ENCODE measurements at regions not wholly inside any gene's neighbourhood (a gene's known extent, or its start where the extent isn't known, plus 50 kb on each side); places are given as distances from the start of the nearest gene placed in this dataset.

DNA sequence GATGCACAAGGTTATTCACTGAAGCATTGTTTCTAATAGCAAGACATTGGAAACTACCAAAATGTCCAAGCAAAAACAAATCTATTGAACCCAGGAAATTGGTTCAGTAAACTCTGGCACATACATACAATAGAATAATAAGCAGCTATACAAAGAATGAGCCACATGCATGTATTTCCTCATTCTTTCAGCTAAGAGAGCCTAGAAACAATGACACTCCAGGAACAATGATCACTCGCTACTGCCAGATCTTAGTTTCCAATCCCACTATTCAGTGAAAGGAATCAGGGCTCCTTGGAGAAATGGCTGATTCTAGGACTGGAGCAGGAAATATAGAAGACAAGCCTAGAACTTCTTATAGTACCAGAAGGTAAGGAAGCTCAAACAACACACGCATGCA, 221.9 kb upstream of the AGAP1 start:
- no peak for ATAC-seq (replicated peaks in 1 of 4)
- no CpG with 5 or more reads among the region's 2 CpGs for WGBS (ENCODE audit: insufficient coverage)
- POLR2A ChIA-PET = no interaction called here
- Histone ChIP-seq H3K4me1 (ENCODE audit: control insufficient read depth in 1 of 2, extremely low read depth in 1 of 2, insufficient read depth in 2 of 2, low read length in 2 of 2) (peaks cover 0 to 5% of the 10 kb centered on the region in 2 experiments), H3K36me3 (ENCODE audit: control insufficient read depth in 2 of 2, extremely low read depth in 1 of 2, insufficient read depth in 1 of 2, low read length in 1 of 2) (no peaks in the 10 kb centered on the region), H3K27me3 (replicated peaks in 1 of 2; ENCODE audit: control insufficient read depth in 2 of 2, extremely low read depth in 1 of 2, insufficient read depth in 2 of 2, low read length in 1 of 2) (peaks cover 0 to 19% of the 10 kb centered on the region in 2 experiments), H3K9me3 (no peaks in the 10 kb centered on the region), H3K4me3 (ENCODE audit: control insufficient read depth in 1 of 2, extremely low read depth in 1 of 2, low read length in 1 of 2) (no peak overlapping the region), H3K27ac (ENCODE audit: low read length) (no peak overlapping the region)
- Mint-ChIP-seq H3K36me3 (no peaks in the 10 kb centered on the region), H3K9me3 (no peaks in the 10 kb centered on the region), H3K4me3 (no peak overlapping the region), H3K27ac (no peak overlapping the region), H3K27me3 (peaks cover 47 to 49% of the 10 kb centered on the region in 2 donors), H3K4me1 (peaks cover 0 to 5% (median 4%) of the 10 kb centered on the region in 3 donors)
- CTCF ChIA-PET = interaction anchor here in 1 of 2 donors (0.6 kb wide), 1 partner anchor 620 kb away, joined by 11 read pairs; no protein-coding TSS in a partner anchor
- DNase-seq = no peak

DNA sequence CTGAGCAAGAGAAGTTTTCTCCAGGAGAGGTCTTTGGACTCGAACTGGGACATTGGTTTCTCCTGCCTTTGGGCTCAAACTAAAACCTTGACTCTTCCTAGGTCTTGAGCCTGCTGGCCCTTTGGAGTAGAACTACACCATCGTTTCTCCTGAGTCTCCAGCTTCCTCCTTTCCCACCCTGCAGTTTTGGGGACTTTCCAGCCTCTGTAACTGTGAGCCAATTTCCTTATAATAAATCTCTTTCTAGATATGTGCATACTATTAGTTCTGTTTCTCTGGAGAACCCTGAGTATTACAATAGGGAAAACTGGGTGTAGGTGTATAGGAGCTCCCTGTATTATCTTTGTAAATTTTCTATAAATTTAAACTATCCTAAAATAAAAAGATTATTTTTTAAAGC, 219.8 kb upstream of the AGAP1 start:
- Histone ChIP-seq H3K9me3 (no peaks in the 10 kb centered on the region), H3K36me3 (ENCODE audit: control insufficient read depth in 2 of 2, extremely low read depth in 1 of 2, insufficient read depth in 1 of 2, low read length in 1 of 2) (no peaks in the 10 kb centered on the region), H3K27ac (ENCODE audit: low read length) (no peak overlapping the region), H3K4me3 (ENCODE audit: control insufficient read depth in 1 of 2, extremely low read depth in 1 of 2, low read length in 1 of 2) (no peak overlapping the region), H3K4me1 (ENCODE audit: control insufficient read depth in 1 of 2, extremely low read depth in 1 of 2, insufficient read depth in 2 of 2, low read length in 2 of 2) (peaks cover 0 to 5% of the 10 kb centered on the region in 2 experiments), H3K27me3 (replicated peaks in 1 of 2; ENCODE audit: control insufficient read depth in 2 of 2, extremely low read depth in 1 of 2, insufficient read depth in 2 of 2, low read length in 1 of 2) (peaks cover 0 to 7% of the 10 kb centered on the region in 2 experiments)
- POLR2A ChIA-PET = no interaction called here
- Mint-ChIP-seq H3K9me3 (no peaks in the 10 kb centered on the region), H3K4me3 (no peak overlapping the region), H3K4me1 (peaks cover 0 to 5% (median 4%) of the 10 kb centered on the region in 3 donors), H3K36me3 (no peaks in the 10 kb centered on the region), H3K27me3 (peaks cover 33% of the 10 kb centered on the region in 2 donors), H3K27ac (no peak overlapping the region)
- ATAC-seq (replicated peaks in 1 of 4) (no peak), DNase-seq (no peak)
- WGBS (ENCODE audit: insufficient coverage) = 17% methylated on average over 1 of the region's 2 CpGs
- CTCF ChIA-PET = no interaction called here

DNA sequence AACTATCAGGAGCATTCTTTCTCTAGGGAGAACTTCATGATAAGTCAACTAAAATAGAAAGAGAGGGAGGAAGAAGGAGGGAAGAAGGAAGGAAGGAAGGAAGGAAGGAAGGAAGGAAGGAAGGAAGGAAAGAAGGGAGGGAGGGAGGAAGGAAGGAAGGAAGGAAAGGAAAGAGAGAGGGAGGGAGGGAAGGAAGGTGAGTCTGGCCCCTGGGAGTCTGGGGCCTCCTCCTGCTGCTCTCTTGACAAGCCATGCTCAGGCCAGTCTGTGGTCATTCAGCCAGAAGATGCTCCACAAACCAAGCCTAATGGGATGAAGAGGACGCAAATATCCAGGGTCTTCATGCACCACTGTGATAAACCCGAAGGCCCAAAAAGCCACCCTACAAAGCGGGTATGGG, 216.4 kb upstream of the AGAP1 start:
- Histone ChIP-seq H3K36me3 (ENCODE audit: control insufficient read depth in 2 of 2, extremely low read depth in 1 of 2, insufficient read depth in 1 of 2, low read length in 1 of 2) (no peaks in the 10 kb centered on the region), H3K27me3 (replicated peaks in 1 of 2; ENCODE audit: control insufficient read depth in 2 of 2, extremely low read depth in 1 of 2, insufficient read depth in 2 of 2, low read length in 1 of 2) (peaks cover 0 to 13% of the 10 kb centered on the region in 2 experiments), H3K27ac (ENCODE audit: low read length) (no peak overlapping the region), H3K9me3 (no peaks in the 10 kb centered on the region), H3K4me3 (ENCODE audit: control insufficient read depth in 1 of 2, extremely low read depth in 1 of 2, low read length in 1 of 2) (no peak overlapping the region), H3K4me1 (ENCODE audit: control insufficient read depth in 1 of 2, extremely low read depth in 1 of 2, insufficient read depth in 2 of 2, low read length in 2 of 2) (no peaks in the 10 kb centered on the region)
- H3K27me3 Mint-ChIP-seq = peaks cover 8 to 12% of the 10 kb centered on the region in 2 donors
- ChIA-PET POLR2A (no interaction called here), CTCF (no interaction called here)
- no peak overlapping the region for H3K4me3 Mint-ChIP-seq
- WGBS (ENCODE audit: insufficient coverage) = no CpG with 5 or more reads among the region's 3 CpGs
- no peak overlapping the region for H3K27ac Mint-ChIP-seq
- DNase-seq (no peak), ATAC-seq (replicated peaks in 1 of 4) (no peak)
- H3K36me3 Mint-ChIP-seq = no peaks in the 10 kb centered on the region
- H3K9me3 Mint-ChIP-seq = peaks cover 0 to 4% (median 0%) of the 10 kb centered on the region in 3 donors
- no peaks in the 10 kb centered on the region for H3K4me1 Mint-ChIP-seq

DNA sequence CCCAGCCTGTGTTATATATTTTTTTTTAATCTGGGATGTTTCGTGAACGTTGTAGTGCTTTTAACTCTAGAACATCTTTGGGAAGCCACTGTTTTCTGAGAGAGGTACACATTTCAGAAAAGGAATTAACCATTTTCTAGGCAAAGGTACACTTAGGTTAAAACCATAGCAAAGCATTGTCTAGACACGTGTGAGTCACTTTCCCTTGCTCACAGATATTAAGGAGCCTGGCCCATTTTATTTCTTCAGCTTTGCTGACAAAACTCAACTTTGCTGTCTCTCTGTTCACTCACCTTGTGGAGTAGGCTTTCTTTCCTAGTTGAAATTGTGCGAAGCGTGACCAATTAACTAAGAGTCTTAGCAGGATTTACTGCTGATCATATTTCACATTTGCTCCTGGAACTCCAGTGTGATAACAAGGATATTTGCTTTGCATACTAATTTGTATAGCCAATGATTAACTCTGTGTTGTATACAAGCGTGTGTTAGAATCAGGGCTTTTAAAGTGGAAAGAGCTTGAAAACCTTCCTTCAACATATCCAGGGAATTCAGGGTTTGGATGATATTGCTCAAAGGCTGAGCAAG, 215.0 kb upstream of the AGAP1 start:
- Mint-ChIP-seq H3K36me3 (no peaks in the 10 kb centered on the region), H3K9me3 (peaks cover 0 to 4% (median 0%) of the 10 kb centered on the region in 3 donors), H3K27ac (no peak overlapping the region), H3K4me1 (no peaks in the 10 kb centered on the region), H3K4me3 (no peak overlapping the region), H3K27me3 (peaks cover 8 to 12% of the 10 kb centered on the region in 2 donors)
- ATAC-seq (replicated peaks in 1 of 4) (no peak), DNase-seq (no peak)
- H3K4me1 ChIP-seq (ENCODE audit: control insufficient read depth in 1 of 2, extremely low read depth in 1 of 2, insufficient read depth in 2 of 2, low read length in 2 of 2) = no peaks in the 10 kb centered on the region
- no peaks in the 10 kb centered on the region for H3K9me3 ChIP-seq
- WGBS (ENCODE audit: insufficient coverage) = 80% methylated on average over 1 of the region's 6 CpGs
- POLR2A ChIA-PET = no interaction called here
- no peaks in the 10 kb centered on the region for H3K36me3 ChIP-seq (ENCODE audit: control insufficient read depth in 2 of 2, extremely low read depth in 1 of 2, insufficient read depth in 1 of 2, low read length in 1 of 2)
- H3K27ac ChIP-seq (ENCODE audit: low read length) = no peak overlapping the region
- CTCF ChIA-PET = no interaction called here
- no peak overlapping the region for H3K4me3 ChIP-seq (ENCODE audit: control insufficient read depth in 1 of 2, extremely low read depth in 1 of 2, low read length in 1 of 2)
- peaks cover 0 to 13% of the 10 kb centered on the region in 2 experiments for H3K27me3 ChIP-seq (replicated peaks in 1 of 2; ENCODE audit: control insufficient read depth in 2 of 2, extremely low read depth in 1 of 2, insufficient read depth in 2 of 2, low read length in 1 of 2)

DNA sequence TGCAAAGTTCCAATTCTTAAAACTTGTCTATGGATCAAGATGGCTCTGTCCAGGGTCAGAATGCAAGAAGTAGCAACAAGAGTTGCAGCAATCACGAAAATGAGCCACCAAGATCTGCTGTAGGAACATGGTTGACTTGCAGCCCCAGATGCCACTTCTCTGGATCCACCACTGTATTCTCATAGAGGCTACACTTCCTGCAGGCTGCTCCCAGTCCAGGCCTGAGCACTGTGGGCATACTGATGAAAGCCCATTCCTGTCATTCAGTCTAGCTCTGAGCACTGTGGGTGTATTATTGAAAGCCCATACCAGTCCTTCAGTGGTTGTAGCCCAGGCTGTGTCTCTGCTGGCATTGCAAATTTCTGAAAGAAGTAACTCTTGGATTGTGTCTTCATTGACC, 213.9 kb upstream of the AGAP1 start:
- Histone ChIP-seq H3K9me3 (no peaks in the 10 kb centered on the region), H3K27me3 (replicated peaks in 1 of 2; ENCODE audit: control insufficient read depth in 2 of 2, extremely low read depth in 1 of 2, insufficient read depth in 2 of 2, low read length in 1 of 2) (peaks cover 0 to 13% of the 10 kb centered on the region in 2 experiments), H3K27ac (ENCODE audit: low read length) (no peak overlapping the region), H3K4me3 (ENCODE audit: control insufficient read depth in 1 of 2, extremely low read depth in 1 of 2, low read length in 1 of 2) (no peak overlapping the region), H3K36me3 (ENCODE audit: control insufficient read depth in 2 of 2, extremely low read depth in 1 of 2, insufficient read depth in 1 of 2, low read length in 1 of 2) (no peaks in the 10 kb centered on the region), H3K4me1 (ENCODE audit: control insufficient read depth in 1 of 2, extremely low read depth in 1 of 2, insufficient read depth in 2 of 2, low read length in 2 of 2) (no peaks in the 10 kb centered on the region)
- POLR2A ChIA-PET = no interaction called here
- H3K4me1 Mint-ChIP-seq = no peaks in the 10 kb centered on the region
- H3K4me3 Mint-ChIP-seq = no peak overlapping the region
- H3K27me3 Mint-ChIP-seq = peaks cover 7 to 9% of the 10 kb centered on the region in 2 donors
- H3K9me3 Mint-ChIP-seq = peaks cover 0 to 4% (median 0%) of the 10 kb centered on the region in 3 donors
- no peak overlapping the region for H3K27ac Mint-ChIP-seq
- 80% methylated on average over 1 of the region's 1 CpG for WGBS (ENCODE audit: insufficient coverage)
- CTCF ChIA-PET = no interaction called here
- no peaks in the 10 kb centered on the region for H3K36me3 Mint-ChIP-seq
- ATAC-seq (replicated peaks in 1 of 4) (no peak), DNase-seq (no peak)

DNA sequence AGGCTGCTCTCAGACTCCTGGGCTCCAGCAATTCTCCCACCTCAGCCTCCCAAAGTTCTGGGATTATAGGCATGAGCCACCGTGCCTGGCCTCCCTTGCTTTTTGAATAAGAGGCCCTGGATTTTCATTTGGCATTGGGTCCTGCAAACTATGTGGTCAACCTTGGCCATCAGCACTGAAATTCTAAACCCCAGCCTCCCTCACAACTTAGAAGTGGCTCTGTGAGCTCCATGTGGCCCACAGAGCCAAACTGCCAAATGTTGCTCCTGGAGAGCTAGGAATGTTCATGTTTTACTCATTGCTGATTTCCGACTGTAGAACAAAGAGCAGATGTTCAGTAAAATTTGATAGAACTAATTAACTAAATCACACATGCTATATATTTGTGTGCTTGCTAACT, 210.6 kb upstream of the AGAP1 start:
- H3K27ac Mint-ChIP-seq = no peak overlapping the region
- Histone ChIP-seq H3K27me3 (replicated peaks in 1 of 2; ENCODE audit: control insufficient read depth in 2 of 2, extremely low read depth in 1 of 2, insufficient read depth in 2 of 2, low read length in 1 of 2) (peaks cover 0 to 19% of the 10 kb centered on the region in 2 experiments), H3K9me3 (no peaks in the 10 kb centered on the region), H3K27ac (ENCODE audit: low read length) (no peak overlapping the region), H3K36me3 (ENCODE audit: control insufficient read depth in 2 of 2, extremely low read depth in 1 of 2, insufficient read depth in 1 of 2, low read length in 1 of 2) (no peaks in the 10 kb centered on the region), H3K4me3 (ENCODE audit: control insufficient read depth in 1 of 2, extremely low read depth in 1 of 2, low read length in 1 of 2) (no peak overlapping the region), H3K4me1 (ENCODE audit: control insufficient read depth in 1 of 2, extremely low read depth in 1 of 2, insufficient read depth in 2 of 2, low read length in 2 of 2) (no peaks in the 10 kb centered on the region)
- H3K4me3 Mint-ChIP-seq = no peak overlapping the region
- H3K36me3 Mint-ChIP-seq = no peaks in the 10 kb centered on the region
- WGBS (ENCODE audit: insufficient coverage) = no CpG with 5 or more reads among the region's 2 CpGs
- ChIA-PET POLR2A (interaction anchor here in 1 of 2 donors (0.7 kb wide), 1 partner anchor 35 kb away, joined by 6 read pairs; no protein-coding TSS in a partner anchor), CTCF (interaction anchor here in 1 of 2 donors (0.7 kb wide), 1 partner anchor 156 kb away, joined by 5 read pairs; no protein-coding TSS in a partner anchor)
- no peak for DNase-seq
- no peak for ATAC-seq (replicated peaks in 1 of 4)
- peaks cover 0 to 9% (median 0%) of the 10 kb centered on the region in 3 donors for H3K9me3 Mint-ChIP-seq
- H3K4me1 Mint-ChIP-seq = no peaks in the 10 kb centered on the region
- peaks cover 10 to 22% of the 10 kb centered on the region in 2 donors for H3K27me3 Mint-ChIP-seq
